OCI-LY1 (cell line): ENCODE measurements at regions not wholly inside any gene's neighbourhood (a gene's known extent, or its start where the extent isn't known, plus 50 kb on each side); places are given as distances from the start of the nearest gene placed in this dataset.

Source experiments
- EZH2 ChIP-seq: fragments of 200-600 bp; sonication (generic), shearing (Covaris generic); IDR thresholded peaks from 2 replicates; pipeline ENCODE4 v1.8.0; 2017; ENCODE audit warnings: borderline replicate concordance, mixed run types, mild to moderate bottlenecking, antibody characterized with exemption, low read length, moderate library complexity, mixed read lengths
- TF ChIP-seq, protein P1 (sequence below): fragments of 200-600 bp; sonication (generic), shearing (Covaris generic); IDR thresholded peaks from 2 replicates; pipeline ENCODE4 v1.5.1; 2017; ENCODE audit warnings: mild to moderate bottlenecking, antibody characterized with exemption, low read length, moderate library complexity, mixed read lengths

GRCh38 chr10:57775250-57775649 lies 492.4 kb downstream of the IPMK start:
- TF ChIP-seq, protein P1, sequence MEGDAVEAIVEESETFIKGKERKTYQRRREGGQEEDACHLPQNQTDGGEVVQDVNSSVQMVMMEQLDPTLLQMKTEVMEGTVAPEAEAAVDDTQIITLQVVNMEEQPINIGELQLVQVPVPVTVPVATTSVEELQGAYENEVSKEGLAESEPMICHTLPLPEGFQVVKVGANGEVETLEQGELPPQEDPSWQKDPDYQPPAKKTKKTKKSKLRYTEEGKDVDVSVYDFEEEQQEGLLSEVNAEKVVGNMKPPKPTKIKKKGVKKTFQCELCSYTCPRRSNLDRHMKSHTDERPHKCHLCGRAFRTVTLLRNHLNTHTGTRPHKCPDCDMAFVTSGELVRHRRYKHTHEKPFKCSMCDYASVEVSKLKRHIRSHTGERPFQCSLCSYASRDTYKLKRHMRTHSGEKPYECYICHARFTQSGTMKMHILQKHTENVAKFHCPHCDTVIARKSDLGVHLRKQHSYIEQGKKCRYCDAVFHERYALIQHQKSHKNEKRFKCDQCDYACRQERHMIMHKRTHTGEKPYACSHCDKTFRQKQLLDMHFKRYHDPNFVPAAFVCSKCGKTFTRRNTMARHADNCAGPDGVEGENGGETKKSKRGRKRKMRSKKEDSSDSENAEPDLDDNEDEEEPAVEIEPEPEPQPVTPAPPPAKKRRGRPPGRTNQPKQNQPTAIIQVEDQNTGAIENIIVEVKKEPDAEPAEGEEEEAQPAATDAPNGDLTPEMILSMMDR: no peak
- no peak for TF ChIP-seq EZH2
